Activated CD8-positive, alpha-beta memory T cell treated with anti-CD3 and anti-CD28 coated beads, Interleukin-2, amount 50 U/mL, for 4 hours (primary cell): ENCODE measurements at regions not wholly inside any gene's neighbourhood (a gene's known extent, or its start where the extent isn't known, plus 50 kb on each side); places are given as distances from the start of the nearest gene placed in this dataset.

Experiments used
- DNase-seq: peaks from one replicate; pipeline ENCODE4 v3.0.0-alpha.2; 2020

DNA sequence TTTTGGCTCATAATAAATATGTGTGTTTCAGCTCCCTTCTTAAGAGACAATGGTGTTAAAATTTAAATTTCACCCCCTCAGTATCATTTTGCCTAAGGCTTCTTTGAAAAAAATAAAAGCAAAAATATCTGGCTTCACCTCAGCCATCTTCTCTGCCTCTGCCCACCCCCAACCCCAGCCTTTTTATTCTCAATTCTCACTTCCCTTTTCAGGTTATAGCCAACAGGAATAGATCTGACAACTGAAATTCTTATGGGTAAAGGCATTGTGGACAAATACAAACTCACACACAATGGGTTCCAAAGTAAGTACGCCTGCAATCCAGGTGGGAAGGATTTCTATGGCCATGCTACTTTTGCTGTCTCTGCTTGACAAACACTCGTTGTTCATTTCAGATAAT lies 399.0 kb upstream of the ARRDC4 start:
- DNase-seq, result no peak

DNA sequence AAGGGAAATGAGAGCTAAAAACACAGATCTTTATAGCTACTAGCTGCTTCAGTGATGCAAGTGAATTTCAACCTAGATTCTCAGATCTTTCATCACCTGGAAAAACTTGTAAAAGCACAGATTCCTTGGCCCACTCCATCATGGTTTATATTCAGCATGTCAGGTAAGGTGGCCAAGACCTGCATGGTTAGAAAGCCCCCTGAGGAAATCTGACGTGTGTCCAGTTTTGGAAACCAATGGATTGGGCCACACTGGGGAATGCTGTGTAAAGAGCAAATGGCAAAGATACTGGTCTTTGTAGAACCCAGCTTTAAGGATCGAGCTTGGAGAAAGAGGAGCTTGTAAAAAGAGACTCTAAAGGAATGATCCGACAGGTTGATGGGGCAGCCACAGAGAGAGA lies 397.0 kb upstream of the ARRDC4 start:
- DNase-seq, result no peak

DNA sequence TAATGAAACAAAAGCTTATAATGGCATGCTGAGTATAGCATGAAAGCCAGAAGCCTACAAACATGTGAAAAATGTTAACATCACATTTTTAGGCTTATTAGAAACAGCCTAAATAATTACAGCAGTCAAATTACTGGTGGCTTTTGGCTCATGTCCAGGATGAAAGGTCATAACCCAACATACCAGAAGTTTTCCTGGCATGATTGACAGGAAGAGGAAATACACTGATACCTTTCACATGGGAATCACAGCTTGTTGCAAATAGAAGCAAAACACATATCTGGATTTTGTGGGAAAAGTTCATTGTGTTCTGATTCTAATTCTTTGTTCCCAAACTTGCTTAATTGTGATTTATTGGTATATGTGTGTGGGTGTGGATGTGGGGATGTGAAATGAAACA lies 393.5 kb upstream of the ARRDC4 start:
- no peak for DNase-seq

DNA sequence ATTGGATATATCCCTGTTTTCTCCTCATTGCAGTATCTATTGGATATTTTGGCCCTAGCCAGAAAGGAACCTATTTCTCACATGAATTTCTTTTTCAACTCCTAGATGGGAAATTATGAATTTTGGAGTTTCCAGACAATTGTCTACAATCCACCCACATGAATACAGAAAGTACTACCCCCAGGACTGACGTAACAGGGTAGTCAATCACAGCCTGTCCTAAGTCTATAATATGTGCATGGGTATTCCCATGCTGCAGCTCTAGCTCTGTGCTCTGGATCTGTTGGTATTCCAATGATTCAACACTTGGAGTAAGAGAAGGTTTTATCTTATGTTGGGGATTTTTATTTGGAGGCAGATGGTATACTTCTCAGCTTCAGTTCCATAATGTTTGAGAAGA lies 393.1 kb upstream of the ARRDC4 start:
- DNase-seq, result no peak

DNA sequence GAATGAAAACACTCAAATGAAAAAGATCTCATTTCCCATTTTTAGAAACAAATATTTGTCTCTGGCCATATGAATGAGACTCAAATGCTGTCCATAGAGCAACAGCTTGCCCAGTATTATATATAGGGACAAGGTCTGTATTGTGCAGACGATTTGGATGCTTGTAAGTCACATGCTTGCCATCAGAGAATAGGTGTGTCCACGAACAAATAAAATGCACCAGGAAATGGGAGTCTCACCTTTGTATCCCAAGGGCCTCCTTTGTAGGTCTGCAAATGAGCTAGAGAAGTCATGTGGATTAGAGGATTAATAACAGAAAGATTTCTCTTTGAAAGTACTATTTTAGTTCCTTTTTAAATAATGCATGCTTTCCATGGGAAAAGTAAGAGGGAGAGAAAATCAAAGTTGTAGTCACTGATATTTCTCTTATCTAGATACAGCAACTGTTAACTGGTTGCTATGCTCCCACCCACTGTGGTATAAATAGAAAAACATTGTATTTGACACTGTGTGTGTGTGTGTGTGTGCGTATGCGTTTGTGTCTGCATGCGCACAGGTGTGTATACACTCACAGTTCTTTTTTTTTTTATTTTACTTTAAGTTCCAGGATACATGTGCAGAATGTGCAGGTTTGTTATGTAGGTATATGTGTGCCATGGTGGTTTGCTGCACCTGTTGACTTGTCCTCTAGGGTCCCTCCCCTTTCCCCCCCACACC lies 383.4 kb upstream of the ARRDC4 start:
- DNase-seq, result no peak

DNA sequence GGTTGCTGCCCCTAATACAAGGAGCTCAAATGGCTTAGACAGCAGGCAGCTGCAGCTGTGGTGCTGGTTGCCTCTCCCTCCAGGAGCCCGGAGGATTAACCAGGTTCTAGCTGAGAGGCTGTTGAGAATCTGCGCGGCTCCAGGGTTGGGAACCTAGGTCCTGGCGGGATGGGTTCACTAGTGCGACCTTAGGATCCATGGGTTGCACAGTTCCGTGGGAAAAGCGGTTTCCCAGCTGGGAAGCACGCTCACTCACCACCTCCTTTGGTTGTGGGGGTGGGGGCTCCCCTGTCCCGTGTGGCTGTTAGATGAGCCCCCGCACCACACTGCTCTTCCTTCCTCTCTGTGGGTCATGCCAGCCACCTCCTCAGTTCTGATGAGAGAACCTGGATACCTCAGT lies 375.1 kb upstream of the ARRDC4 start:
- DNase-seq, result no peak

DNA sequence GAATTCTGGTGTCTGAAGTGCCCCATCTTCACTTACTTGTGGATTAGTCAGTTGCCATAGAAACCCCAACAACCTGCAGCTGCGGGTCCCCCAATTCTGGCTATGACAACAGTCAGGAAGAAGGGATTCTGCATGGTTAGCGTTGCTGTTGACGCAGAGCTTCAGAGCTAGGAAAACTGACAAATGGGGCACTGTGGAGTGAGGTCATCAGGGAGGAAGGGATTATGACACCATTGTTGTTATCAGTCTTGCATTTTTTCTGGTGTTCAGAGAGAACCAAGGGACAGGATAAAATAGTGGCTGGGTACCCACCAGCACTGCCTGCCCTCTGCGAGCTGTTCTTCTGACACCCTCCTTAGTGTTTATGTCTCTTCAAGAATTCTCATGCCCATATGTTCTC lies 367.7 kb upstream of the ARRDC4 start:
- no peak for DNase-seq

DNA sequence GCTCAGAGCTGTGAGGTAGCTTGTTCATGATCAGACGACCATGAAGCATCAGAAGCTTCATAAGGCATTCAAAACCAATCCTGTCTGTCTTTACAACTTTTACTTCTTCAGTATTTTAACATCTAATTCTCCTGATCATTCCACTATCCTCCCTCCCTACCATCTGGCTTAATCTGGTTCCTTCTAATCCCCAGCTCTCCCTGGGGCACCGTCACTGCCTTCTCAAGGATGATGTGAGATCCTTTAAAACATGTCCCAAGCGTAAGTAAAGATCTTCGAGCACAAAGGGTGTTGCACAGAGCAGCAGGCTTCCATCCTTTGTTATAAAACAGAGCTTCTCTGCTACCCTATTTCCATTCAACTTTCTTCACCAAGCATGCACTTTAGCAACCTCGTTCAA lies 362.7 kb upstream of the ARRDC4 start:
- no peak for DNase-seq

DNA sequence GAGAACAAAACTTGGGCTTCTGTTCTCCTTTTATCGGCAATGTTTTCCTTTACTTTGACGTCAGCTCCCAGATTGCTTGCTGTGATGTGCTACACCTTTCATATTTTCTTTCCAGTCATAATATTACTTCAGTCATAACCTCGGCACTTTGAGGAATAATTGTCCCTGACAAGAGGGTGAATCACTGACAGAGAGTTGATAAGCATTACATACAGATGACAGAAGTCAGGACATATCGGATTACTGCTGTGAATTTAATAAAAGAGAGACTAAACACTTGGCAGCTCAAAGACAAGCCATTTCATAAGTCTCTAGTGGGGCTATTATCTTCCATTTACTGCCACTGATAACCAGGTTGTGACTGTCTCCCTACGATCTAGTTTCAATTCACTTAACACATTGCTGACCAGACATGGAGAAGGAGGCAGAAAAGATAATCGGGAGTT lies 362.1 kb upstream of the ARRDC4 start:
- no peak for DNase-seq

DNA sequence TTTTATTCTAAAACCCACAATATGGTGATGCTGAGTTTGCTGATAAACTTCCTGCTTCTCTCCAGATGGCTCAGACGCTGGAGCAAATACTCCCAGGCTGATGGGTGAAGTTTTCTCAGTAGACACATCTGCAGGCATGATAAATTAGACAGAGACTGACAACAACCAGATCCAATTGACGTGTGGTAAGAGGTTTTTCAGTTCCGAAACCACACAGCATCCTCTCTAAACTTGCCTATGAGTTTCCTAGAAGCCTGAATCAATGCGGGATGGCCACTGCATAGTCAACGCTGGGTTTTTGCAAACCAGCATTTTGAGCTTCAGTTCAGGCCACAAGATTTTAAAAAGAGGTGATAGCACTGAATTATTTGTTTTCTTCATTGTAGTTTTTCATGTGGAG lies 360.3 kb upstream of the ARRDC4 start:
- DNase-seq, result no peak

DNA sequence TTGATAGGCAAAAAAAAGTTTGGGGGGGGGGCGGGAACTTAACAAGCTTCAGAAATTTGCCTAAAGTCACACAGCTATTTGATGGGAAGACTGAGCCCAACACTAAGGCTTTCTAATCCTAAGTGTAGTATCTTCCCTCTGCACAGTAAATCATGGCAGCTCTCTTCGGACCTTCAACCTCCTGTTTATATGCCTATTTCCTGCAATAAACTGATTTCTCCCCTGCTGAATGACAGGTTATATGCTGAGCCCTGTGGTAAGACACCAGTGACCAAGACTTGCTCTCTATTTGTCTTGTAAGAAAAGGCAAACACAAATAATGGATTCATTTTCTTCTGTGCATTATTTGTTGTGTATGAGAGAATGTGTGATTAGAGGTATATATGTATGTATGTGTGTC lies 355.8 kb upstream of the ARRDC4 start:
- no peak for DNase-seq

DNA sequence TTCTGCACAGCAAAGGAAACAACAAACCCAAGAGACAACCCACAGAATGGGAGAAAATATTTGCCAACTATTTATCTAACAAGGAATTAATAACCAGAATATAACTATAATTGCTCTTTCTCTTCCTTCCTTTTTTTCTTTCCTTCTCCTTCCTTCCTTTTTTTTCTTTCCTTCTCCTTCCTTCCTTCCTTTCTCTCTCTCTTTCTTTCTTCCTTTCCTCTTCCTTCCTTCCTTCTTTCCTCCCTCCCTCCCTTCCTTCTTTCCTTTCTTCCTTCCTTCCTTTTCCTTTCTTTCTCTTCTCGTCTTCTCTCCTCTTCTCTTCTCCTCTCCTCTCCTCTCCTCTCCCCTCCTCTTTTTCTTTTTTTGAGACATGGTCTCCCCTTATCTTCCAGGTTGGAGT lies 345.4 kb upstream of the ARRDC4 start:
- no peak for DNase-seq

DNA sequence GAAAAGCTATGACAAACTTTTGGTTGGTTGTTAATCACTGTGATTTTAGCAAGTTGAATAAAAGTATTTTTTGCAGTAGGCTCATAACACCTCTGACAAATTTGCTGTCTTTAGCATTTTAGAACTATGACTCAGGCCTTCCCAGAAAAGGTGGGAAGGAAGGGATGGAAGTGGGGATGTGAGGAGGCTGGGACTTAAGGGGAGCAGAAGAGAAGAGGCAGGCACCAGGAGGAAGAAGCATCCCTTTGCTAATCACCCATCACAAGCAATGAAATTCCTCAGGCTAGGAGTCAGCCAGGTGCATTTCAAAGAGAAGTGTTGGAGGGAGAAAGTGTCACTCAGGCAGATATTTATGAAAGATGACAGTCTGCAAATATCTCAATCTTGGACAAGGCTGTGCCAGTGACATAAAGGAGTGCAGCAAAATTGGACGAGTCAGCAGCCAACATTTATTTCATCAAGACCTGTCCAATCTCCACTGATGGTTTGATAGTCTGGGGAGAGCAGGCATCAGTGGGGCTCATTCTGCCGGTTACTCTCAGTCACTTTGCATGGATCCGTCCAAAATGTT lies 337.3 kb upstream of the ARRDC4 start:
- no peak for DNase-seq

DNA sequence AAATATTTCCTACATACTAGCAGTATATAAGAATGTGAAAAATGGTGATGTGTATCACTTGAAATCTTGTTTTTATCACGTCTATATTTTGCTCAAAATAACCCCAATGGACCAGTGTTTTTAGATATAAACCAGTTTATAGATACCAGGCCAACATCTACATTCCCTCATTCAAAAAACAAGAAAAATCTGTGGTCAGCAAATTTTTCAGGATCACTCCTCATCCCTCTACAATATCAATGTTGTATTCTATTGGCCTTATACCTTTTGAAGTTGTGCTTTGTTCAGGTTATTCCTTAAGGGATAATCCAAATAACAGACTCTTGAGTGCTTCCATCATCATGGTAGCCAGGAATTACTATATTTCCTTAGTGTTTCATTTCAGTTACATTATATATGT lies 332.9 kb upstream of the ARRDC4 start:
- DNase-seq, result no peak

DNA sequence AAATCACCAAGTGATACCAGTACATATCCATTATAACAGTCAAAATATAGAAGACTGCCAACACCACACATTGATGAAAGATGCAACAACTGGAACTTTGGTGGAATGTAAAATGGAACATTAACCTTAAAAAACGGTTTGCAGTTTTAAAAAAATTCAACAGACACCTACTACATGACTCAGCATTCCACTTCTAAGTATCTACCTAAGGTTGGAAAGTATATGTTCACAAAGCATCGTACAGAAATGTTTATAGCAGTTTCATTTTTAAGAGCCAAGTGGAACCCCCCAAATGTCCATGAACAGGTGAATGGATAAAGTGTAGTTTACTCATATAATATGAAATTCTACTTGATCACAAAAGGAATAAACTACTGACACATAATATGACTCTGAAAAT lies 314.7 kb upstream of the ARRDC4 start:
- DNase-seq, result no peak

DNA sequence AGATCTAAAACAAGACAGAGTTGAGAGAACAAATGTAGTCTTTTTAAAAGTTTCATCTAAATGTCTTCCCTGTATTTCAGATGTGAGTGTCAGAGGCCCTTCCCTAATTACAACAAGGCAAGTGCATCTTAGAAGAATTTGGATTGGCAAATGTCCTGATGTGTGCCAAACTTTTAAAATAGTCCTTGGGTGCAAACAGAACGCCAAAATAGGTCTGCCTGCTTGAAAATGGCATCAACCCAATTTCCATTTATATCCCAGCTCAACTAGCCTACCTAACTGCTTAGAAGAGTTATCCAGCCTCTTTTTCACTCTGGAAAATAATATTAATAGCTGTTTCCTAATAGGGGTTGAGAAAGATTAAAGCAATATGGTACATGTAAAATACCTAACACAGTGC lies 311.8 kb upstream of the ARRDC4 start:
- no peak for DNase-seq

DNA sequence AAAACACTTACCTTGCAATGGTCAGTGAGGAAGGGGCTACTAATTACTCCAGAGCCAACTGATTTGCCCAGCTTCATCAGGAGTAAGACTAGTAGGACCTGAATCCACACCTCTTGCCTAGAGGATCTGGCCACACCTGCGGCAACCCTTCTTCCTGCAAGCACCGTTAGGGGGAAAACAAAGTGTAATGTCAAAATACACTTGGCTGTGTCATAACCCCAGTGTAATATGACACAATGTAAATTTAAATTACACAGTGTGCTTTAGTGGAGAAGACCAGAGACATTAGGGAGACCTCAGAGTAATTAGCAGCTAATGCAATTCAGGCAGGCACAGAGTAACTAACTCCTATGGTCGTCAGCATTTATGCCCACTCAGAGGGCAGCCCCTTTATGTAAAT lies 308.5 kb upstream of the ARRDC4 start:
- DNase-seq, result no peak

DNA sequence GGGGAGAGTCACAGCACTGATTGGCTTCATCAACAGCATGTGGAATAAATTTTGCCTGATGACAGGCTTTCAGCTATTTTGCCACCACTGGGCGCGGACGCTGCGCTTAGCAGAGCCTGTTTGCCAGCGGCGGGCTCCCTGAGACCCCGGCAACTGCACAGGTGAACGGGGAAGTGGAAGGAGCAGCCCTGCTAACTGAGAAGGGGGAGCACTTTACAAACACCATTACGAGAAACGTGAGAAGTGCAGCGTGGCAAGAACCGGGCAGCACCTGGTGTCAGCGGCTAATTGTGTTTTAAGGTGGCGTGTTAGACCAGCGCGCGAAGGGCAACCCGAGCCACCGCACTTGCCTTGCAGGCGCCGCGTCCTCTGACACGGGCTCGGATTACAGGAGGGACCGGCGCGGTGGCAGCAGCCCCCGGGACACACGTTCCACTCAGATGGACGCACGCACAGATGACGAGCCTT lies 307.8 kb upstream of the ARRDC4 start:
- no peak for DNase-seq

DNA sequence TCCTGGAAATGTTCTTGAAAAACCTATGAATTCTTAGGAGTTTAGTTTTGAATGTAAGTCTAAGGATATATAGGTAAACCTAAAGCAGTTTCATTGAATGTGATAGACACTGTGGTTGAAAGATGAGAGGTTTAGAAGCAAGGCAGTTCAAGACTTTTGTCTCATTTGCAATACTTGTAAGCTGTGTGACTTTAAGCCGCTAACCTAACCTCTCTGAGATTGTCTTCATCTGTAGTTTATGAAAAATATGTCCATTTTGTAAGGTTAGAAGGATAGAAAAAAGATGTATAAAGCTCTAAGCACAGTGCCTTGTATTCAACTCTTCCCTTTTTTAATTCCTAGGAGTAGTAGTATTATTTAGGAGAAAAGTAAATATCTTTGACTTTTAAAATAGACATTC lies 306.6 kb upstream of the ARRDC4 start:
- DNase-seq, result no peak

DNA sequence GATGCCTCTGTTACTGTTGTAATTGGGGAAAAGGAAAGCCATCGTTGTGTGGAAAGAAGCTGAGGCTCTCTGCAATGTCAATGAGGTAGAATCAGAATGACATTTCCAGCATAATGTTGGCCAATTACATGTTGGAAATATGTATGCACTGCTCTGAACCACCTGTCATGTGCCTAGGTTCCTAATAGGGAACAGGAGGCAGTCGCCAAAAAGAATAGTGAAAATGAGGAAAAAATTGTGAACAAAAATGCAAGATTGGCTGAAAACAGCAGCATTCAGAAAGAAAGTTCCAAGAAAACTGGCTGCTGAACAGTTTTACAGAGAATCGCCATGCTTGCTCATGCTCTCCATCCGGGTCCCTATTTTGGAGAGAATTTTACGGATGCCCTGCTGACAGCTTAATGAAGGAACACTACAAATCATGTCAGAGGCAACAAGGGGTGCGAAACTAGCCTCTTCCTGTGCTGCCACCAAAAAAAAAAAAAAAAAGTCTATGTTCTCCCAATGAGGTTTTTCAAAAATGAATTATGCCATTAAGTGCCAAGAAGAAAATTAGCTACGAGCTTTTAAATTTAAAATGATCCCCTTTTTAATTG lies 305.9 kb upstream of the ARRDC4 start:
- DNase-seq, result no peak

DNA sequence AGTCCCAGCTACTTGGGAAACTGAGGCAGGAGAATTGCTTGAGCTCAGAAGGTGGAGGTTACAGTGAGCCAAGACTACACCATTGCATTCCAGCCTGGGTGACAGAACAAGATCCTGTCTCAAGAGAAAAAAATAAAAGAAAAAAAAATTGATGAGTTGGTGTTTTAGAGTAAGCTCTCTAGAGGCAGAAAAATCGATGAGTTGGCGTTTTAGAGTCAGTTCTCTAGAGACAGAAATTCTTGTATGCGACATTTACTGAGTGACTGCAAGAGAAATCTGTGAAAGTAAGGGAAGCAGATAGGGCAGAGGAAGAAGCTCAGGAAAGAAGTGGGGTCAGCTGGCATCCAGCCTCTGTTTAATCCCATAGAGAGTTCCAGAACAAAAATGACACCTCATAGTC lies 298.7 kb upstream of the ARRDC4 start:
- no peak for DNase-seq

DNA sequence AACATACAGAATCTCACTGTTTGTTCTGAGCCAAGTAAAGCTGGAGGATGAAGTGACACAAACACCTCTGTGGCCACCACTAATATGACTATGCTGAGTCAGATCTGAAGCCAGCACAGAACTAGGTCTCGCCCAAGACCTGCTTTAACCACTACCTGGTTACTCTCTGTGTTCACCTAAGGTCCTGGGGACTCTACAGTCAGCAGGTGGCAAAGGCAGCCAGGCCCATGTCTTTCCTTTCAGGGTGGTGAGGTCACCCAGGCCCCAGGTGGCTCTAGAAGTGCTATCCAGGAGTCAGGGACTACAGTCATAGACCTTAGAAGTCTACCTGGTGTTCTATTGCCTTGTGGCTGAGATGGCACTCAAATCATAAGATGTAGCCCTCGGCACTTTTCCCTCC lies 287.9 kb upstream of the ARRDC4 start:
- no peak for DNase-seq

DNA sequence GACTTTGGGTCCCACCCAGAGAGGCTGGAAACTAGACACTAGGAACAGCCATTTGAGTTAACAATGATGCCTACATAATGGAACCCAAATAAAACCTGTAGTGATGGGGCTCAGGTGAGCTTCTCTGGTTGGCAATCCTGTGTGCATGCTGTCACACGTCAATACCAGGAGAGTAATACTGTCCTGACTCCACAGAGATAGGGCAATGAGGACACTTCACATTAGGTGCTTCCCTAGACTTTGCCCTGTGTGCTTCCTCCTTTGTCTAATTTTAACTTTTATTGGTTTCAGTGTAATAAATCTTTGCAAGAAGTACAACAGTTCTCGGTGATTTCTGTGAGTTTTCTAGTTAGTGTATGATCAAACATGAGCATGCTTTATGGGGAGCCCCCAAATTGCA lies 281.8 kb upstream of the ARRDC4 start:
- DNase-seq, result no peak

DNA sequence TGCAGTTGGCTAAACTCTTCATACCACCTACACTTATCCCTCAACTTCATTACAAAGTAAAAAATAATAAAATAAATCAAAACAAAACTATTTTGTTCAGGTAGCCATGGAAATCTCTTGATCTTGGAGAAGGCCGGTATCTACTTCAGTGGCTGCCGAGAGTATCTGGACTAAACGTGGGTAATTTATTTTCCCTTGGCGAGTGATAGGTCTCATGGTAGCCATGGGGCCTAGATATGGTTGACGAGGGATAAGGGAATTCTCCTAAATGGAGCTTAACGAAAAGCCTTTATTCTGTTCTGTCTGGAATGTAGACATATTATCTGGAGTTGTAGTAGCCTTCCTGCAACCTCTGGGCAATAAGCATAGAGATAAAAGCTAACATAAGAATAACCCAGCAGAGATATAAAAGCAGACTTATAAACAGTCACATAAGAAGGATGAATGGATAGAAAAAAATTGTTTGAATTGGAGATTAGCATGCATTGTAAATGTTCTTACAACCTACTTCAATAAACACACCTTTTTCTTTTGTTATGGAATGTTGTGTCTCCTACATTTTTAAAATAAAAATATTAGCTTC lies 281.3 kb upstream of the ARRDC4 start:
- no peak for DNase-seq
